Immature natural killer cell (primary cell): ENCODE measurements at regions not wholly inside any gene's neighbourhood (a gene's known extent, or its start where the extent isn't known, plus 50 kb on each side); places are given as distances from the start of the nearest gene placed in this dataset.

Experiments used
- DNase-seq, 3 donors: peaks; one replicate each; pipeline ENCODE4 v3.0.0; 2022; ENCODE audit warnings: mixed read lengths in 1 of 3
- H3K27ac Mint-ChIP-seq, 6 donors: one replicate each; pipeline ENCODE4 v1.8.0; 2020; ENCODE audit warnings: mixed read lengths in 6 of 6, mild to moderate bottlenecking in 5 of 6, inconsistent platforms in 4 of 6, moderate library complexity in 3 of 6
- H3K27me3 Mint-ChIP-seq, 3 donors: one replicate each; pipeline ENCODE4 v1.8.0; 2020 to 2021; ENCODE audit warnings: low read depth in 3 of 3, mild to moderate bottlenecking in 3 of 3, mixed read lengths in 3 of 3, moderate library complexity in 3 of 3, inconsistent platforms in 1 of 3
- H3K36me3 Mint-ChIP-seq, 3 donors: one replicate each; pipeline ENCODE4 v1.8.0; 2020; ENCODE audit warnings: mixed read lengths in 3 of 3, inconsistent platforms in 2 of 3, mild to moderate bottlenecking in 2 of 3
- H3K4me1 Mint-ChIP-seq, 2 donors: one replicate each; pipeline ENCODE4 v1.8.0; 2020; ENCODE audit warnings: inconsistent platforms in 2 of 2, mild to moderate bottlenecking in 2 of 2, mixed read lengths in 2 of 2, moderate library complexity in 1 of 2
- H3K4me3 Mint-ChIP-seq, 5 donors: one replicate each; pipeline ENCODE4 v1.8.0; 2020; ENCODE audit warnings: mild to moderate bottlenecking in 5 of 5, mixed read lengths in 5 of 5, inconsistent platforms in 3 of 5, moderate library complexity in 3 of 5
- H3K9me3 Mint-ChIP-seq, 6 donors: one replicate each; pipeline ENCODE4 v1.8.0; 2020; ENCODE audit warnings: mild to moderate bottlenecking in 6 of 6, mixed read lengths in 6 of 6, inconsistent platforms in 4 of 6, moderate library complexity in 3 of 6

GRCh38 chr4:128572778-128573241 lies 236.7 kb upstream of the JADE1 start:
- Mint-ChIP-seq H3K4me1 (no peaks in the 10 kb centered on the region), H3K27ac (no peak overlapping the region), H3K27me3 (peaks cover 0 to 6% (median 3%) of the 10 kb centered on the region in 3 donors), H3K36me3 (no peaks in the 10 kb centered on the region), H3K9me3 (no peaks in the 10 kb centered on the region), H3K4me3 (no peak overlapping the region)
- no peak for DNase-seq

- H3K4me1 Mint-ChIP-seq, result no peaks in the 10 kb centered on the region
- no peak for DNase-seq
- H3K27me3 Mint-ChIP-seq, result peaks cover 0 to 6% (median 3%) of the 10 kb centered on the region in 3 donors
- H3K4me3 Mint-ChIP-seq, result no peak overlapping the region
- H3K9me3 Mint-ChIP-seq, result no peaks in the 10 kb centered on the region
- H3K36me3 Mint-ChIP-seq, result no peaks in the 10 kb centered on the region
- H3K27ac Mint-ChIP-seq, result no peak overlapping the region
Measured at GRCh38 chr4:128571747-128572146, 237.8 kb upstream of the JADE1 start.

- no peak for DNase-seq
- H3K36me3 Mint-ChIP-seq, result no peaks in the 10 kb centered on the region
- H3K4me1 Mint-ChIP-seq, result no peaks in the 10 kb centered on the region
- no peak overlapping the region for H3K27ac Mint-ChIP-seq
- H3K9me3 Mint-ChIP-seq, result no peaks in the 10 kb centered on the region
- H3K4me3 Mint-ChIP-seq, result no peak overlapping the region
- H3K27me3 Mint-ChIP-seq, result peaks cover 0 to 6% (median 3%) of the 10 kb centered on the region in 3 donors
Measured at GRCh38 chr4:128570387-128570975, 239.0 kb upstream of the JADE1 start.

- no peak overlapping the region for H3K27ac Mint-ChIP-seq
- peaks cover 3 to 9% (median 7%) of the 10 kb centered on the region in 3 donors for H3K27me3 Mint-ChIP-seq
Measured at GRCh38 chr4:128566693-128567092, 242.8 kb upstream of the JADE1 start.

GRCh38 chr4:128565565-128566186 lies 243.8 kb upstream of the JADE1 start:
- no peak overlapping the region for H3K27ac Mint-ChIP-seq
- no peaks in the 10 kb centered on the region for H3K36me3 Mint-ChIP-seq
- H3K27me3 Mint-ChIP-seq, result peaks cover 6 to 9% (median 7%) of the 10 kb centered on the region in 3 donors
- H3K4me3 Mint-ChIP-seq, result no peak overlapping the region
- H3K9me3 Mint-ChIP-seq, result no peaks in the 10 kb centered on the region
- no peaks in the 10 kb centered on the region for H3K4me1 Mint-ChIP-seq
- peak in 1 of 3 donors; percentile 17 for DNase-seq

More at GRCh38 chr4:128566693-128567092, 242.8 kb upstream of the JADE1 start:
- no peak for DNase-seq
- Mint-ChIP-seq H3K4me3 (no peak overlapping the region), H3K36me3 (no peaks in the 10 kb centered on the region), H3K9me3 (no peaks in the 10 kb centered on the region), H3K4me1 (no peaks in the 10 kb centered on the region)

GRCh38 chr4:128565054-128565453 lies 244.4 kb upstream of the JADE1 start:
- Mint-ChIP-seq H3K36me3 (no peaks in the 10 kb centered on the region), H3K9me3 (no peaks in the 10 kb centered on the region), H3K4me3 (no peak overlapping the region), H3K27ac (no peak overlapping the region), H3K4me1 (no peaks in the 10 kb centered on the region), H3K27me3 (peaks cover 5 to 9% (median 7%) of the 10 kb centered on the region in 3 donors)
- no peak for DNase-seq

GRCh38 chr4:128564081-128564630 lies 245.3 kb upstream of the JADE1 start:
- H3K36me3 Mint-ChIP-seq, result no peaks in the 10 kb centered on the region
- no peak for DNase-seq
- no peaks in the 10 kb centered on the region for H3K4me1 Mint-ChIP-seq
- peaks cover 2 to 9% (median 5%) of the 10 kb centered on the region in 3 donors for H3K27me3 Mint-ChIP-seq
- no peak overlapping the region for H3K27ac Mint-ChIP-seq
- H3K9me3 Mint-ChIP-seq, result no peaks in the 10 kb centered on the region
- no peak overlapping the region for H3K4me3 Mint-ChIP-seq

GRCh38 chr4:128560754-128561495 lies 248.6 kb upstream of the JADE1 start:
- Mint-ChIP-seq H3K27me3 (peaks cover 2 to 9% (median 5%) of the 10 kb centered on the region in 3 donors), H3K4me3 (no peak overlapping the region), H3K4me1 (no peaks in the 10 kb centered on the region), H3K27ac (no peak overlapping the region), H3K36me3 (no peaks in the 10 kb centered on the region), H3K9me3 (no peaks in the 10 kb centered on the region)
- no peak for DNase-seq

GRCh38 chr4:128558896-128559679 lies 250.4 kb upstream of the JADE1 start:
- Mint-ChIP-seq H3K9me3 (no peaks in the 10 kb centered on the region), H3K4me3 (no peak overlapping the region), H3K27me3 (peaks cover 5 to 8% (median 7%) of the 10 kb centered on the region in 3 donors), H3K27ac (no peak overlapping the region), H3K4me1 (peaks cover 2 to 3% of the 10 kb centered on the region in 2 donors), H3K36me3 (no peaks in the 10 kb centered on the region)
- no peak for DNase-seq

- DNase-seq, result no peak
- Mint-ChIP-seq H3K27me3 (peaks cover 15 to 19% (median 17%) of the 10 kb centered on the region in 3 donors), H3K4me3 (no peak overlapping the region), H3K9me3 (no peaks in the 10 kb centered on the region), H3K36me3 (no peaks in the 10 kb centered on the region), H3K4me1 (peaks cover 17 to 18% of the 10 kb centered on the region in 2 donors), H3K27ac (no peak overlapping the region)
Measured at GRCh38 chr4:128556756-128557155, 252.7 kb upstream of the JADE1 start.

- peak in 2 of 3 donors; percentile 0 to 12 for DNase-seq
- H3K27ac Mint-ChIP-seq, result peak overlapping the region in 5 of 6 donors; percentile 88 to 97 (median 95)
- peaks cover 17 to 18% of the 10 kb centered on the region in 2 donors for H3K4me1 Mint-ChIP-seq
- H3K27me3 Mint-ChIP-seq, result peaks cover 13 to 23% (median 22%) of the 10 kb centered on the region in 3 donors
- peak overlapping the region; percentile 95 to 100 (median 99) for H3K4me3 Mint-ChIP-seq
- no peaks in the 10 kb centered on the region for H3K36me3 Mint-ChIP-seq
- H3K9me3 Mint-ChIP-seq, result peaks cover 0 to 1% (median 0%) of the 10 kb centered on the region in 6 donors
Measured at GRCh38 chr4:128553686-128554515, 255.6 kb upstream of the JADE1 start.

- H3K27ac Mint-ChIP-seq, result peak overlapping the region in 4 of 6 donors; percentile 88 to 97 (median 95)
- H3K4me3 Mint-ChIP-seq, result peak overlapping the region; percentile 95 to 100 (median 99)
- no peak for DNase-seq
- H3K36me3 Mint-ChIP-seq, result no peaks in the 10 kb centered on the region
- peaks cover 17 to 18% of the 10 kb centered on the region in 2 donors for H3K4me1 Mint-ChIP-seq
- peaks cover 0 to 1% (median 0%) of the 10 kb centered on the region in 6 donors for H3K9me3 Mint-ChIP-seq
- peaks cover 13 to 23% (median 22%) of the 10 kb centered on the region in 3 donors for H3K27me3 Mint-ChIP-seq
Measured at GRCh38 chr4:128552586-128552907, 257.0 kb upstream of the JADE1 start.
